ENCODE measurements at regions not wholly inside any gene's neighbourhood (a gene's known extent, or its start where the extent isn't known, plus 50 kb on each side); places are given as distances from the start of the nearest gene placed in this dataset.

- H3K9ac ChIP-seq (replicated peaks in 1 of 4; ENCODE audit: extremely low read depth in 1 of 4, low read depth in 3 of 4, low read length in 3 of 4): no peak overlapping the region
- H2AFZ ChIP-seq (ENCODE audit: low read length): no peak overlapping the region
- H3K18ac ChIP-seq (ENCODE audit: extremely low read depth, low read length): no peak overlapping the region
- no peak overlapping the region for H2BK12ac ChIP-seq (ENCODE audit: low read depth, low read length)
- H3K4ac ChIP-seq (replicated peaks; ENCODE audit: insufficient read length, low read depth, low read length): no peak overlapping the region
- FAIRE-seq (no peak), DNase-seq (ENCODE audit: low read depth in 1 of 2, low spot score in 2 of 2) (no peak)
- H3K27ac ChIP-seq (ENCODE audit: low read depth, low read length): no peak overlapping the region
- no peaks in the 10 kb centered on the region for H3K79me1 ChIP-seq (ENCODE audit: low read depth, low read length)
- H3K36me3 ChIP-seq (ENCODE audit: control insufficient read depth in 2 of 4, insufficient read depth in 4 of 4, low read length in 3 of 4): no peaks in the 10 kb centered on the region
- CTCF ChIA-PET (ENCODE audit: partially characterized antibody): interaction anchor here (1.4 kb wide), 1 partner anchor 11 kb away, joined by 3 read pairs; no protein-coding TSS in a partner anchor
- no peak overlapping the region for H3K4me2 ChIP-seq (ENCODE audit: insufficient read depth in 1 of 2, low read depth in 2 of 2, low read length in 2 of 2)
- TF ChIP-seq GTF2F1 (IDR thresholded peaks at IDR 0.05; ENCODE audit: borderline replicate concordance, low read depth, low read length): no peak
- TF ChIP-seq FOSL1 (IDR thresholded peaks at IDR 0.05; ENCODE audit: insufficient read depth, low read depth, low read length): no peak
- TF ChIP-seq KDM5A (IDR thresholded peaks at IDR 0.05; ENCODE audit: low read length): no peak
- TF ChIP-seq BACH1 (IDR thresholded peaks at IDR 0.05; ENCODE audit: low read length): no peak
- no peak for TF ChIP-seq MAX (IDR thresholded peaks at IDR 0.05)
- no peak for TF ChIP-seq RAD21 (IDR thresholded peaks at IDR 0.05 in 1 of 2, conservative IDR thresholded peaks at IDR 0.05 in 1 of 2; ENCODE audit: low read depth in 2 of 2, low read length in 2 of 2)
- TF ChIP-seq BRCA1 (IDR thresholded peaks at IDR 0.05; ENCODE audit: low read depth, low read length): no peak
- TF ChIP-seq SP2 (IDR thresholded peaks at IDR 0.05; ENCODE audit: low read length): no peak
- no peak for TF ChIP-seq ZNF274 (IDR thresholded peaks at IDR 0.05; ENCODE audit: borderline replicate concordance, extremely low read depth, low read length)
- no peak for TF ChIP-seq TAF7 (optimal IDR thresholded peaks at IDR 0.05; ENCODE audit: borderline replicate concordance, low read depth, low read length)
- TF ChIP-seq TAF1 (IDR thresholded peaks at IDR 0.05; ENCODE audit: low read depth, low read length): no peak
- no peak for TF ChIP-seq TCF12 (IDR thresholded peaks at IDR 0.05; ENCODE audit: low read depth, low read length)
- TF ChIP-seq CHD2 (IDR thresholded peaks at IDR 0.05; ENCODE audit: low read length): no peak
- TF ChIP-seq POLR2A (IDR thresholded peaks at IDR 0.05; ENCODE audit: control extremely low read depth in 1 of 2, low read depth in 2 of 2, low read length in 2 of 2): no peak
- no peak for TF ChIP-seq RNF2 (IDR thresholded peaks at IDR 0.05; ENCODE audit: borderline replicate concordance, low read depth, low read length, missing control alignments, poor library complexity, severe bottlenecking)
- H3K27me3 ChIP-seq (replicated peaks in 1 of 4; ENCODE audit: control insufficient read depth in 3 of 4, extremely low read depth in 1 of 4, insufficient read depth in 3 of 4, low read length in 3 of 4): peaks cover 0 to 5% (median 0%) of the 10 kb centered on the region in 4 experiments; a peak in 2 of 7 replicates
- no peaks in the 10 kb centered on the region for H4K20me1 ChIP-seq (replicated peaks in 1 of 2; ENCODE audit: control insufficient read depth in 1 of 2, insufficient read depth in 2 of 2, low read length in 2 of 2)
- H3K56ac ChIP-seq (replicated peaks; ENCODE audit: insufficient read length, low read depth, low read length): no peak overlapping the region
- H3K23me2 ChIP-seq (ENCODE audit: low read depth, low read length): no peaks in the 10 kb centered on the region
- H3K4me3 ChIP-seq (ENCODE audit: extremely low read depth in 1 of 4, insufficient read depth in 2 of 4, low read depth in 3 of 4, low read length in 4 of 4): no peak overlapping the region
- no peak overlapping the region for H3K14ac ChIP-seq (ENCODE audit: insufficient read length)
- no peak overlapping the region for H2AK5ac ChIP-seq (ENCODE audit: low read depth, low read length)
- H3K23ac ChIP-seq (ENCODE audit: insufficient read length): no peak overlapping the region
- H4K5ac ChIP-seq (ENCODE audit: insufficient read length, low read depth, low read length): no peak overlapping the region
- H3K79me2 ChIP-seq (ENCODE audit: control insufficient read depth in 1 of 2, insufficient read depth in 2 of 2, low read length in 2 of 2): no peaks in the 10 kb centered on the region
- no peak overlapping the region for H2BK20ac ChIP-seq (ENCODE audit: low read length)
- H4K91ac ChIP-seq (replicated peaks; ENCODE audit: insufficient read length, low read length): no peak overlapping the region
- H2BK5ac ChIP-seq (ENCODE audit: low read depth, low read length): no peak overlapping the region
- no peaks in the 10 kb centered on the region for H3K4me1 ChIP-seq (replicated peaks in 1 of 4; ENCODE audit: control insufficient read depth in 3 of 4, insufficient read depth in 4 of 4, low read length in 3 of 4)
- H2BK120ac ChIP-seq (replicated peaks; ENCODE audit: low read depth, low read length): no peak overlapping the region
- POLR2A ChIA-PET (ENCODE audit: partially characterized antibody): no interaction called here
- H3K9me3 ChIP-seq (ENCODE audit: insufficient read depth in 2 of 2, low read depth in 1 of 2, low read length in 1 of 2): no peaks in the 10 kb centered on the region; a peak in 1 of 4 replicates
- H2BK15ac ChIP-seq (ENCODE audit: low read length): no peak overlapping the region
- no peak overlapping the region for H4K8ac ChIP-seq (ENCODE audit: extremely low read depth, insufficient read depth, low read length)
- WGBS, 2 experiments (ENCODE audit: extremely low coverage in 1 of 2, insufficient coverage in 1 of 2, insufficient read length in 1 of 2, insufficient replicate concordance in 2 of 2, low coverage in 1 of 2, low lambda C conversion rate in 2 of 2, missing lambda C conversion rate in 1 of 2): 91% methylated on average over 13 of the region's 13 CpGs; no CpG with 5 or more reads in 1 of the 2 experiments
Measured at GRCh38 chr6:30418448-30418847, 70.9 kb upstream of the HLA-E start.

Data from H1 (cell line).